Stimulated activated naive B cell treated with anti-CD40 and anti-IgM and Interleukin-4, amounts not matched to agents 10 μg/mL and 1 μg/mL and 100 μg/mL, for 72 hours (primary cell): ENCODE measurements at regions not wholly inside any gene's neighbourhood (a gene's known extent, or its start where the extent isn't known, plus 50 kb on each side); places are given as distances from the start of the nearest gene placed in this dataset.

Source experiments
- ATAC-seq, 2 donors: fragments of 150-1000 bp; cut with Tn5 transposase; replicated peaks; 2 replicates each; pipeline ENCODE4 v1.10.0; 2021; ENCODE audit warnings: moderate library complexity in 1 of 2
- DNase-seq: peaks from one replicate; pipeline ENCODE4 v3.0.0; 2021
- H3K27ac Mint-ChIP-seq: one replicate; pipeline ENCODE4 v1.8.0; 2022; ENCODE audit warnings: mild to moderate bottlenecking, mixed read lengths
- H3K27me3 Mint-ChIP-seq, 2 donors: one replicate each; pipeline ENCODE4 v1.8.0; 2022; ENCODE audit warnings: mixed read lengths in 2 of 2
- H3K36me3 Mint-ChIP-seq, 2 donors: one replicate each; pipeline ENCODE4 v1.8.0; 2022; ENCODE audit warnings: mixed read lengths in 2 of 2, mild to moderate bottlenecking in 1 of 2
- H3K4me1 Mint-ChIP-seq, 2 donors: one replicate each; pipeline ENCODE4 v1.8.0; 2022; ENCODE audit warnings: mixed read lengths in 2 of 2, mild to moderate bottlenecking in 1 of 2
- H3K4me3 Mint-ChIP-seq, 2 donors: one replicate each; pipeline ENCODE4 v1.8.0; 2022; ENCODE audit warnings: mild to moderate bottlenecking in 2 of 2, mixed read lengths in 2 of 2, moderate library complexity in 1 of 2
- H3K9me3 Mint-ChIP-seq, 2 donors: one replicate each; pipeline ENCODE4 v1.8.0; 2022; ENCODE audit warnings: mixed read lengths in 2 of 2, mild to moderate bottlenecking in 1 of 2

- H3K4me3 Mint-ChIP-seq, result no peak overlapping the region
- H3K27ac Mint-ChIP-seq, result no peak overlapping the region
- ATAC-seq (no peak), DNase-seq (no peak)
- peaks cover 0 to 4% of the 10 kb centered on the region in 2 donors for H3K36me3 Mint-ChIP-seq
- H3K9me3 Mint-ChIP-seq, result peaks cover 9 to 10% of the 10 kb centered on the region in 2 donors
- no peaks in the 10 kb centered on the region for H3K4me1 Mint-ChIP-seq
- H3K27me3 Mint-ChIP-seq, result peaks cover 6 to 14% of the 10 kb centered on the region in 2 donors
Observed at GRCh38 chr15:60057554-60057953, 53.4 kb downstream of the FOXB1 start.

DNA sequence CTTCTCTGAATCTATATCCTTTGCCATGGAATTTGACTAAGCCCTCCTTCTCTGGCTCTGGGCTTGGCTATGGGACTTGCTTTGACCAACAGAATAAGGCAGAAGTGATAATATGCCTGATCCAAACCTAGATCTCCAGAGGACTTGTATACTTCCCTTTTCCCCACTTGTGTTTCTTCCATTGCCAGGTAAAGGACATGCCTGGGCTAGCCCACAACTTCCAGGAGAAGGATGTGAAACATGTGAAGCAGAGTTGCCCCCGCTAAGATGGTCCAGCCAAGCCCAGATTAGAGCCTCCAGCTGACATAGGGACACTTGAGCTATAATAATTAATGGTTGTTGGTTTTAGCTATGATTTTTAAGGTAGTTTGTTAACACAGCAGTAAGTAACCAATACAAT lies 55.1 kb downstream of the FOXB1 start:
- H3K9me3 Mint-ChIP-seq, result peaks cover 9 to 10% of the 10 kb centered on the region in 2 donors
- peaks cover 6 to 14% of the 10 kb centered on the region in 2 donors for H3K27me3 Mint-ChIP-seq
- no peak for ATAC-seq
- peaks cover 0 to 4% of the 10 kb centered on the region in 2 donors for H3K36me3 Mint-ChIP-seq
- no peak for DNase-seq
- no peak overlapping the region for H3K4me3 Mint-ChIP-seq
- no peak overlapping the region for H3K27ac Mint-ChIP-seq
- H3K4me1 Mint-ChIP-seq, result no peaks in the 10 kb centered on the region

DNA sequence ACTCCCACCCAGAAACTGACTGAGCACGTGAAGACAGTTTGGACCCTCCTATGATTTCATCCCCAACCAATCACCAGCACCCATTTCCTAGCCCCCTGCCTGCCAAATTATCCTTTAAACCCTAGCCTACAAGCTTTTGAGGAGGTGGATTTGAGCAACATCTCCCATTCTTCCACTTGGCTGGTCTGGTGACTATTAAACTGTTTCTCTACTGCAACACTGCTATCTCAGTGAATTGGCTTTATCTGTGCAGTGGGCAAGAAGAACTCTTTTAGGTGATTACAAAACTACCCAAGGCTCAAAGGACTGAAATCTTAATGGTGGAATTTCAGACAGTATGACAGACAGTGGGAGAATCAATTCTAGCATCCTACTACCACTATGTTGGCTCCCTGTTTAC lies 57.6 kb downstream of the FOXB1 start:
- DNase-seq (no peak), ATAC-seq (no peak)
- no peak overlapping the region for H3K27ac Mint-ChIP-seq
- H3K9me3 Mint-ChIP-seq, result peaks cover 9 to 10% of the 10 kb centered on the region in 2 donors
- H3K36me3 Mint-ChIP-seq, result peaks cover 0 to 4% of the 10 kb centered on the region in 2 donors
- no peak overlapping the region for H3K4me3 Mint-ChIP-seq
- H3K4me1 Mint-ChIP-seq, result no peaks in the 10 kb centered on the region
- peaks cover 10 to 19% of the 10 kb centered on the region in 2 donors for H3K27me3 Mint-ChIP-seq

DNA sequence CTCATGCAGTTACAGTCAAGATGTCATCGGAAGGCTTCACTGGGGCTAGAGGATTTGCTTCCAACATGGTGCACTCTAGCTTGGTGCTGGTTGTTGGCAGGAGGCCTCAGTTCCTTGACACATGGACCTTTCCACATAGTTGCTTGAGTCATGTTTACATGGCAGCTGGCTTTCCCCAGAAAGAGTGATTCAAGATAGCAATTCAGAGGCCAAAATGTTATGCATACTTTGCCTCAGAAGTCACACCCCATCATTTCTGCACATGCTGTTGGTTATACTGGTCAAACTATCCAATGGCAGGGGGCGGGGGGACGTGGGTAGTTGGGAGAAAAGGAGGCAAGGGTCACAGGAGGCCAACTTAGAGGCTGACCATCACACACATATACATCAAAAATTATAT lies 58.7 kb downstream of the FOXB1 start:
- ATAC-seq (no peak), DNase-seq (no peak)
- Mint-ChIP-seq H3K9me3 (peaks cover 9 to 10% of the 10 kb centered on the region in 2 donors), H3K27ac (no peak overlapping the region), H3K36me3 (peaks cover 0 to 4% of the 10 kb centered on the region in 2 donors), H3K4me3 (no peak overlapping the region), H3K4me1 (no peaks in the 10 kb centered on the region), H3K27me3 (peaks cover 7 to 9% of the 10 kb centered on the region in 2 donors)

DNA sequence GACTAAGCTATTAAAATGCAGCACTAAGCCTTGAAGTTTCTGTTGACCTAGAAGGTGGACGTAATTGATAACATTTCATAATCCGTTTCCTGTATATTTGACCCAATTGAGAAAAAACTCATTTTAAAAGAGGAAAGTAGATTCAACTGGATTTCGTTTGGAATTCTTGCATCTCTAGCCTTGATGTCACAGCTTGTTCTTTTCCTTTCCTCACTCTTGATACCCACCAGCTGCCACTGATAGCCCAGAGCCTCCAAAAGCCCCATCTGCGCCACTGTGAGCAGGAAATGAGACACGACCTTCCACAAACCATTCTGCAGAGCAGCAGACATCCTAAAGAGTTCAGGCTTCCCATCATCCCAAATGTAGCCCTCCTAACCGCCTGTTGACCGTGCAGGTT lies 61.8 kb downstream of the FOXB1 start:
- Mint-ChIP-seq H3K27ac (no peak overlapping the region), H3K27me3 (peaks cover 7 to 8% of the 10 kb centered on the region in 2 donors), H3K4me3 (no peak overlapping the region), H3K4me1 (no peaks in the 10 kb centered on the region), H3K9me3 (peaks cover 9 to 10% of the 10 kb centered on the region in 2 donors), H3K36me3 (peaks cover 0 to 4% of the 10 kb centered on the region in 2 donors)
- DNase-seq (no peak), ATAC-seq (no peak)

- Mint-ChIP-seq H3K4me1 (no peaks in the 10 kb centered on the region), H3K36me3 (no peaks in the 10 kb centered on the region), H3K27me3 (peaks cover 4 to 7% of the 10 kb centered on the region in 2 donors), H3K4me3 (no peak overlapping the region), H3K27ac (no peak overlapping the region), H3K9me3 (peaks cover 0 to 2% of the 10 kb centered on the region in 2 donors)
- ATAC-seq (no peak), DNase-seq (no peak)
Observed at GRCh38 chr15:60070838-60071493, 66.9 kb downstream of the FOXB1 start.

GRCh38 chr15:60072826-60073465 lies 68.8 kb downstream of the FOXB1 start:
- Mint-ChIP-seq H3K4me1 (no peaks in the 10 kb centered on the region), H3K27ac (no peak overlapping the region), H3K4me3 (no peak overlapping the region), H3K27me3 (peaks cover 0 to 2% of the 10 kb centered on the region in 2 donors), H3K9me3 (peaks cover 0 to 2% of the 10 kb centered on the region in 2 donors), H3K36me3 (no peaks in the 10 kb centered on the region)
- ATAC-seq (no peak), DNase-seq (no peak)

DNA sequence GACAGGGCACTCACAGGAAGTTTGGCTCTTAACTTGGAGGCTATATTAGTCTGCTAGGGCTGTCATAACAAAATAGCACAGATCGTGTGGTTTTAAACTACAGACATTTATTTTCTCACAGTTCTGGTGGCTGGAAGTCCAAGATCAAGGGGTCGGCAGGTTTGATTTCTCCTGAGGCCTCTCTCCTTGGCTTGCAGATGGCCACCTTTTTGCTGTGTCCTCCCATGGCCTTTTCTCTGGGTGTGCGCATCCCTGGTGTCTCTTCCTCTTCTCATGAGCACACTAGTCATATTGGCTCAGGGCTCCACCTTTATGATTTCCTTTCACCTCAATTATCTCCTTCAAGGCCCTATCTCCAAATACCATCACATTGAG lies 69.3 kb downstream of the FOXB1 start:
- DNase-seq (no peak), ATAC-seq (no peak)
- Mint-ChIP-seq H3K4me3 (no peak overlapping the region), H3K27me3 (no peaks in the 10 kb centered on the region), H3K4me1 (no peaks in the 10 kb centered on the region), H3K9me3 (peaks cover 0 to 2% of the 10 kb centered on the region in 2 donors), H3K27ac (no peak overlapping the region), H3K36me3 (no peaks in the 10 kb centered on the region)

- no peak overlapping the region for H3K27ac Mint-ChIP-seq
- ATAC-seq (no peak), DNase-seq (no peak)
- no peaks in the 10 kb centered on the region for H3K4me1 Mint-ChIP-seq
- H3K36me3 Mint-ChIP-seq, result no peaks in the 10 kb centered on the region
- H3K27me3 Mint-ChIP-seq, result no peaks in the 10 kb centered on the region
- H3K9me3 Mint-ChIP-seq, result peaks cover 0 to 2% of the 10 kb centered on the region in 2 donors
- H3K4me3 Mint-ChIP-seq, result no peak overlapping the region
Observed at GRCh38 chr15:60074181-60074885, 70.2 kb downstream of the FOXB1 start.

DNA sequence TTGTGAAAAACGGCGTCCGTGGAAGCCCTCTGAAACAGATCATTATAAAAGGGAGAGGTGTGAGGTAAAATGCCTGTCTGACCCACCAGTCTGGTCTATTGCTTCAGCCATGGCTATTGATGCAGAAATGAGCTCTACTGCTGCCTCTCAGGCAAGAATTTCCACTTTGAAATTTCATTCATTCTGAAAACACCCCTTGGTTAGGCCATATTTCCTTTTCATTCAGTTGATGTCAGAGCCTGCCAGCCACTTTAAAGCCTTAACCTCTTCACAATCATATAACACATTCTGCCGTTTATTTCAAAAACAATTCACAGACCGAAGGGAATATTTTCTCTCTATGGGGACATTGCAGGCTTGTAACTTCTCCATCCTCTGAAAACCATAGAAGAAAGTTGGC lies 71.9 kb downstream of the FOXB1 start:
- ATAC-seq, result no peak
- peaks cover 0 to 2% of the 10 kb centered on the region in 2 donors for H3K9me3 Mint-ChIP-seq
- DNase-seq, result no peak
- H3K27ac Mint-ChIP-seq, result no peak overlapping the region
- no peak overlapping the region for H3K4me3 Mint-ChIP-seq
- H3K4me1 Mint-ChIP-seq, result no peaks in the 10 kb centered on the region
- no peaks in the 10 kb centered on the region for H3K36me3 Mint-ChIP-seq
- no peaks in the 10 kb centered on the region for H3K27me3 Mint-ChIP-seq

GRCh38 chr15:60076582-60077276 lies 72.6 kb downstream of the FOXB1 start:
- ATAC-seq, result no peak
- no peaks in the 10 kb centered on the region for H3K4me1 Mint-ChIP-seq
- no peak overlapping the region for H3K27ac Mint-ChIP-seq
- peaks cover 0 to 2% of the 10 kb centered on the region in 2 donors for H3K9me3 Mint-ChIP-seq
- no peaks in the 10 kb centered on the region for H3K36me3 Mint-ChIP-seq
- H3K4me3 Mint-ChIP-seq, result no peak overlapping the region
- no peak for DNase-seq
- peaks cover 1 to 3% of the 10 kb centered on the region in 2 donors for H3K27me3 Mint-ChIP-seq

- no peaks in the 10 kb centered on the region for H3K36me3 Mint-ChIP-seq
- peaks cover 0 to 2% of the 10 kb centered on the region in 2 donors for H3K9me3 Mint-ChIP-seq
- no peak overlapping the region for H3K27ac Mint-ChIP-seq
- H3K4me1 Mint-ChIP-seq, result no peaks in the 10 kb centered on the region
- no peak overlapping the region for H3K4me3 Mint-ChIP-seq
- peaks cover 9 to 12% of the 10 kb centered on the region in 2 donors for H3K27me3 Mint-ChIP-seq
- ATAC-seq (no peak), DNase-seq (no peak)
Observed at GRCh38 chr15:60077581-60078359, 73.7 kb downstream of the FOXB1 start.

DNA sequence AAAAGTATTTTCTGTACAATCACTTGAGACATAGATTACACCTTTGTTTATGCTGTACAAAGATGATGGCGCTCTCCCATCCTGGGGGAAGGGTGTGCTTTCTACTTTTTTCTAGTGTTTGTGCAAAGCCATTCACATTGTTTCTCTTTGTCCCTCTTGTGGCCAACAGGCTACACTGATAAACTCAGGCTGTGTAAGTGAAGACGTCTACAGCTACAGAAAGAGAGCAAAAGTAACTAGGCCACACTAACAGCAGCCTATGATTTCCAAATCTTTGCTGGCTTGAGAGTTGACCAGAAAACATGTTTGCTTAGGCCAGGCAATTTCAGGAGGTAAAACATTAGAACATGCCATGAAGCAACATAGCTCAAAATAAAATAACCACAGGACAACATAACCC lies 75.1 kb downstream of the FOXB1 start:
- H3K27me3 Mint-ChIP-seq, result peaks cover 9 to 12% of the 10 kb centered on the region in 2 donors
- H3K36me3 Mint-ChIP-seq, result no peaks in the 10 kb centered on the region
- ATAC-seq, result no peak
- H3K9me3 Mint-ChIP-seq, result no peaks in the 10 kb centered on the region
- no peak overlapping the region for H3K27ac Mint-ChIP-seq
- H3K4me1 Mint-ChIP-seq, result no peaks in the 10 kb centered on the region
- DNase-seq, result no peak
- no peak overlapping the region for H3K4me3 Mint-ChIP-seq

DNA sequence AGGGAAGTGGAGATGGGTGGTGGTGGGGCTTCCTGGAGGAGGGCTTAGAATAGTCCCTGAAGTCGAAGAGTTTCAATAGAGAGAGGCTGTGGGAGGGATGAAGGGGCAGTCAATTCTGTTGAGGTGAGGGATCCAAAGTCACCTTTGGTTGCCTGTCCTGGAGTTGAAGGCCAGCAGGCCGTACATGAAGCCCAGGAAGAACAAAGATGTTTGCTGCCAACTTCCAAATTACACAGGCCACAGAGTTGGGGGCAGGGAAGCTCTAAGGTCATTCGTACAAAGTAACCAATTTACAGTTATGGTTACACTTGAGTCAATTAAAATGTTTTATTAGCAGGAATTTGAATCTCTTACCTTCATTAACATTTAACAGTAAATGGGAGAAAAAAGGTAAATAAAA lies 77.9 kb downstream of the FOXB1 start:
- DNase-seq, result no peak
- no peak for ATAC-seq
- H3K27me3 Mint-ChIP-seq, result peaks cover 9 to 12% of the 10 kb centered on the region in 2 donors

More for the DNA sequence above, 77.9 kb downstream of the FOXB1 start:
- no peaks in the 10 kb centered on the region for H3K9me3 Mint-ChIP-seq
- H3K36me3 Mint-ChIP-seq, result no peaks in the 10 kb centered on the region
- no peak overlapping the region for H3K27ac Mint-ChIP-seq
- no peaks in the 10 kb centered on the region for H3K4me1 Mint-ChIP-seq
- H3K4me3 Mint-ChIP-seq, result no peak overlapping the region
